Endothelial cell of umbilical vein (primary cell): ENCODE measurements at regions not wholly inside any gene's neighbourhood (a gene's known extent, or its start where the extent isn't known, plus 50 kb on each side); places are given as distances from the start of the nearest gene placed in this dataset.

Experiments used
- BruUV-seq: library from RNA; stranded (reverse); fragments of 400-500 nt; replicated peaks from 2 replicates; lab custom pipeline; 2021; lab: Mats Ljungman, UMichigan
- CTCF ChIA-PET: fragments of 300-600, 350-600 bp; sonication (Branson Sonifier 250); formaldehyde crosslinking; loops from one replicate; lab custom pipeline; 2021; ENCODE audit warnings: antibody characterized with exemption, inconsistent platforms; lab: Charles Lee
- POLR2A ChIA-PET: fragments of 300-600, 350-600 bp; sonication (Branson Sonifier 250); formaldehyde crosslinking; loops from one replicate; lab custom pipeline; 2021; ENCODE audit warnings: antibody characterized with exemption, inconsistent platforms; lab: Charles Lee
- DNase-seq: peaks from one replicate; pipeline ENCODE4 v3.0.0-alpha.2; 2011; ENCODE audit warnings: low read depth, low spot score
- FAIRE-seq: peaks from 2 replicates; lab custom pipeline; 2011; peaks lifted over from hg19 to GRCh38; lab: Jason Lieb, UNC
- H2AFZ ChIP-seq: 2 replicates; pipeline ENCODE4 v1.6.0; 2012; ENCODE audit warnings: low read depth, low read length, control low read depth, inconsistent platforms
- H3K27ac ChIP-seq: 2 replicates; pipeline ENCODE4 v1.5.1; 2011; ENCODE audit warnings: low read depth, mild to moderate bottlenecking, control low read depth, low read length, moderate library complexity; ENCODE audit not compliant: insufficient read depth
- H3K27me3 ChIP-seq, 2 experiments: 2 replicates each; pipeline versions ENCODE4 v1.6.0 to v1.6.1; 2011; ENCODE audit warnings: low read length in 2 of 2, mixed read lengths in 1 of 2; ENCODE audit not compliant: control insufficient read depth in 2 of 2, insufficient read depth in 2 of 2
- H3K36me3 ChIP-seq, 2 experiments: 2 replicates in 1 of 2; 3 replicates in 1 of 2; pipeline ENCODE4 v1.5.1; 2011; ENCODE audit warnings: low read length in 2 of 2, mild to moderate bottlenecking in 1 of 2, moderate library complexity in 1 of 2; ENCODE audit not compliant: control insufficient read depth in 2 of 2, insufficient read depth in 2 of 2; ENCODE audit errors: extremely low read depth in 1 of 2
- H3K4me1 ChIP-seq: 3 replicates; pipeline ENCODE4 v1.5.1; 2011; ENCODE audit warnings: mild to moderate bottlenecking, low read length; ENCODE audit not compliant: control insufficient read depth, insufficient read depth; ENCODE audit errors: extremely low read depth
- H3K4me2 ChIP-seq: 2 replicates; pipeline ENCODE4 v1.6.1; 2011; ENCODE audit warnings: low read length, control low read depth, mixed read lengths; ENCODE audit not compliant: insufficient read depth
- H3K4me3 ChIP-seq, 3 experiments: fragments of 200-600 bp in 1 of 3; sonication (generic), shearing (Covaris generic) in 1 of 3; replicated peaks in 1 of 3; 2 replicates each; pipeline ENCODE4 v1.5.1; 2011 to 2016; ENCODE audit warnings: control low read depth in 3 of 3, low read length in 3 of 3, mild to moderate bottlenecking in 2 of 3, inconsistent platforms in 1 of 3, low read depth in 1 of 3, moderate library complexity in 1 of 3; ENCODE audit not compliant: insufficient read depth in 1 of 3
- H3K79me2 ChIP-seq: 2 replicates; pipeline ENCODE4 v1.6.0; 2012; ENCODE audit warnings: low read length, inconsistent platforms; ENCODE audit not compliant: control insufficient read depth, insufficient read depth
- H3K9ac ChIP-seq: replicated peaks from 2 replicates; pipeline ENCODE3; 2011; ENCODE audit warnings: low read length, control low read depth; ENCODE audit not compliant: insufficient read depth; ENCODE audit errors: extremely low read depth
- H3K9me1 ChIP-seq: replicated peaks from 3 replicates; pipeline ENCODE4 v1.6.0; 2011; ENCODE audit warnings: mild to moderate bottlenecking, low read length; ENCODE audit not compliant: control insufficient read depth, insufficient read depth; ENCODE audit errors: extremely low read depth
- H3K9me3 ChIP-seq: replicated peaks from 2 replicates; pipeline ENCODE4 v1.5.1; 2012; ENCODE audit warnings: low read length, inconsistent platforms; ENCODE audit not compliant: control insufficient read depth, insufficient read depth
- H4K20me1 ChIP-seq: replicated peaks from 2 replicates; pipeline ENCODE3; 2011; ENCODE audit warnings: mild to moderate bottlenecking, low read length; ENCODE audit not compliant: control insufficient read depth, insufficient read depth; ENCODE audit errors: extremely low read depth
- EZH2 ChIP-seq: IDR thresholded peaks from 2 replicates; pipeline ENCODE4 v1.6.1; 2012; ENCODE audit warnings: borderline replicate concordance, low read depth, mild to moderate bottlenecking, moderate library complexity, low read length, inconsistent platforms; ENCODE audit not compliant: severe bottlenecking
- FOS ChIP-seq: IDR thresholded peaks from 2 replicates; pipeline ENCODE4 v1.6.1; 2011; ENCODE audit warnings: mild to moderate bottlenecking, low read length, moderate library complexity, borderline replicate concordance; ENCODE audit not compliant: insufficient read depth
- GATA2 ChIP-seq: IDR thresholded peaks from 2 replicates; pipeline ENCODE4 v1.7.0; 2011; ENCODE audit warnings: low read depth, mild to moderate bottlenecking, moderate library complexity, mixed read lengths, low read length; ENCODE audit not compliant: insufficient read length, insufficient read depth
- JUN ChIP-seq: IDR thresholded peaks from 2 replicates; pipeline ENCODE4 v1.6.1; 2011; ENCODE audit warnings: borderline replicate concordance, low read depth; ENCODE audit not compliant: insufficient read length, insufficient read depth
- MYC ChIP-seq: IDR thresholded peaks from one replicate; pipeline ENCODE4 v1.6.1; 2011; ENCODE audit warnings: mild to moderate bottlenecking, low read depth, low read length
- POLR2A ChIP-seq: IDR thresholded peaks from 2 replicates; pipeline ENCODE4 v1.6.1; 2012; ENCODE audit warnings: low read depth, mild to moderate bottlenecking, control low read depth, low read length
- POLR2AphosphoS5 ChIP-seq: IDR thresholded peaks from 2 replicates; pipeline ENCODE4 v1.6.1; 2012; ENCODE audit warnings: low read depth, mild to moderate bottlenecking, control low read depth, low read length, moderate library complexity; ENCODE audit not compliant: insufficient read depth
- dilution Hi-C: fragments of 300-500 bp; cut with MboI; formaldehyde crosslinking; loops from one replicate; pipeline ENCODE4 v1.15.0; 2019; ENCODE audit warnings: low sequenced_read_pairs; ENCODE audit not compliant: extremely low pct_ligation_motif_present
- intact Hi-C: fragments of 100-400 bp; cut with micrococcal nuclease; formaldehyde crosslinking; loops from one replicate; pipeline ENCODE4 v1.10.0; 2022
- TF ChIP-seq, protein P1 (sequence below), 2 donors: IDR thresholded peaks; 1 replicate in 1 of 2; 2 replicates in 1 of 2; pipeline ENCODE4 v1.5.1; 2011; ENCODE audit warnings: low read length in 2 of 2, mild to moderate bottlenecking in 2 of 2, moderate library complexity in 2 of 2, control low read depth in 1 of 2, inconsistent platforms in 1 of 2, low read depth in 1 of 2; ENCODE audit not compliant: insufficient read depth in 1 of 2; ENCODE audit errors: extremely low read depth in 1 of 2
- TF ChIP-seq, protein P2 (sequence below): IDR thresholded peaks from 2 replicates; pipeline ENCODE4 v1.6.1; 2011; ENCODE audit not compliant: insufficient read depth, insufficient read length

DNA sequence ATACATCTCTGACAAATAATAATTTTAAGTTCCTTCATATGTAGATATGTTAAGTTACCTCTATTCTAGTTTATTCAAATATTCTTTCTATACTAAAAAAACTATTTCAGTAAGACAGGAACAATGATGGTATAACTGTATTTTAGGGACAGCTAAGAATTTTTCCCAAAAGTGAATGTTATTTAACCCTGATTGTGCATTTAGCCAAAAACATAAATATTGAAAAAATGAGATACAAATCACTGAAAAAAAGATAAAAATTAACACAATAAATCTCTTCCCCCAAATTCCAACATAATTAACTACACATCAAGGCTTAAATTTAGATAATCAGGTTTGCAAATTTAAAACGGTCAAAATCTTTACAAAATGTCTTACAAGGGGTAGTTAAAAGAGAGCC is 58.1 kb downstream of the KCNRG start:
- dilution Hi-C loops (no loop called here), intact Hi-C loops (no loop called here)
- H3K4me2 ChIP-seq, result no peak overlapping the region
- H3K27ac ChIP-seq, result no peak overlapping the region
- H2AFZ ChIP-seq, result no peak overlapping the region
- no peaks in the 10 kb centered on the region for H3K27me3 ChIP-seq
- no peaks in the 10 kb centered on the region for H4K20me1 ChIP-seq
- peaks cover 25% of the 10 kb centered on the region for H3K4me1 ChIP-seq
- H3K9me1 ChIP-seq, result peaks cover 4% of the 10 kb centered on the region
- no peaks in the 10 kb centered on the region for H3K9me3 ChIP-seq
- H3K79me2 ChIP-seq, result peaks cover 100% of the 10 kb centered on the region
- peaks cover 0 to 3% of the 10 kb centered on the region in 2 experiments for H3K36me3 ChIP-seq
- FAIRE-seq (no peak), DNase-seq (peak; percentile 38)
- ChIA-PET CTCF (no interaction called here), POLR2A (interaction anchor here (0.9 kb wide), 1 partner anchor 76 kb away, joined by 3 read pairs; the partner anchor contains the start of gene TRIM13)
- TF ChIP-seq FOS (no peak), JUN (no peak), POLR2A (no peak), GATA2 (no peak), MYC (no peak), POLR2AphosphoS5 (no peak), EZH2 (no peak)
- TF ChIP-seq, protein P1, sequence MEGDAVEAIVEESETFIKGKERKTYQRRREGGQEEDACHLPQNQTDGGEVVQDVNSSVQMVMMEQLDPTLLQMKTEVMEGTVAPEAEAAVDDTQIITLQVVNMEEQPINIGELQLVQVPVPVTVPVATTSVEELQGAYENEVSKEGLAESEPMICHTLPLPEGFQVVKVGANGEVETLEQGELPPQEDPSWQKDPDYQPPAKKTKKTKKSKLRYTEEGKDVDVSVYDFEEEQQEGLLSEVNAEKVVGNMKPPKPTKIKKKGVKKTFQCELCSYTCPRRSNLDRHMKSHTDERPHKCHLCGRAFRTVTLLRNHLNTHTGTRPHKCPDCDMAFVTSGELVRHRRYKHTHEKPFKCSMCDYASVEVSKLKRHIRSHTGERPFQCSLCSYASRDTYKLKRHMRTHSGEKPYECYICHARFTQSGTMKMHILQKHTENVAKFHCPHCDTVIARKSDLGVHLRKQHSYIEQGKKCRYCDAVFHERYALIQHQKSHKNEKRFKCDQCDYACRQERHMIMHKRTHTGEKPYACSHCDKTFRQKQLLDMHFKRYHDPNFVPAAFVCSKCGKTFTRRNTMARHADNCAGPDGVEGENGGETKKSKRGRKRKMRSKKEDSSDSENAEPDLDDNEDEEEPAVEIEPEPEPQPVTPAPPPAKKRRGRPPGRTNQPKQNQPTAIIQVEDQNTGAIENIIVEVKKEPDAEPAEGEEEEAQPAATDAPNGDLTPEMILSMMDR (IDR thresholded peaks at IDR 0.05; ENCODE audit: extremely low read depth in 1 of 2, insufficient read depth in 1 of 2, low read depth in 1 of 2, low read length in 2 of 2), result no peak
- TF ChIP-seq, protein P2, sequence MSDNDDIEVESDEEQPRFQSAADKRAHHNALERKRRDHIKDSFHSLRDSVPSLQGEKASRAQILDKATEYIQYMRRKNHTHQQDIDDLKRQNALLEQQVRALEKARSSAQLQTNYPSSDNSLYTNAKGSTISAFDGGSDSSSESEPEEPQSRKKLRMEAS, result no peak
- H3K4me3 ChIP-seq, result no peak overlapping the region
- BruUV-seq, result no TSS peak
- H3K9ac ChIP-seq, result no peak overlapping the region
